NOMO-1 treated with DMSO at 0.1 percent for 48 hours (cell line): ENCODE measurements at regions not wholly inside any gene's neighbourhood (a gene's known extent, or its start where the extent isn't known, plus 50 kb on each side); places are given as distances from the start of the nearest gene placed in this dataset.

ENCODE experiments used
- DNase-seq: peaks from one replicate; lab custom pipeline; 2025; ENCODE audit not compliant: unreplicated experiment; lab: John Stamatoyannopoulos, UW

DNA sequence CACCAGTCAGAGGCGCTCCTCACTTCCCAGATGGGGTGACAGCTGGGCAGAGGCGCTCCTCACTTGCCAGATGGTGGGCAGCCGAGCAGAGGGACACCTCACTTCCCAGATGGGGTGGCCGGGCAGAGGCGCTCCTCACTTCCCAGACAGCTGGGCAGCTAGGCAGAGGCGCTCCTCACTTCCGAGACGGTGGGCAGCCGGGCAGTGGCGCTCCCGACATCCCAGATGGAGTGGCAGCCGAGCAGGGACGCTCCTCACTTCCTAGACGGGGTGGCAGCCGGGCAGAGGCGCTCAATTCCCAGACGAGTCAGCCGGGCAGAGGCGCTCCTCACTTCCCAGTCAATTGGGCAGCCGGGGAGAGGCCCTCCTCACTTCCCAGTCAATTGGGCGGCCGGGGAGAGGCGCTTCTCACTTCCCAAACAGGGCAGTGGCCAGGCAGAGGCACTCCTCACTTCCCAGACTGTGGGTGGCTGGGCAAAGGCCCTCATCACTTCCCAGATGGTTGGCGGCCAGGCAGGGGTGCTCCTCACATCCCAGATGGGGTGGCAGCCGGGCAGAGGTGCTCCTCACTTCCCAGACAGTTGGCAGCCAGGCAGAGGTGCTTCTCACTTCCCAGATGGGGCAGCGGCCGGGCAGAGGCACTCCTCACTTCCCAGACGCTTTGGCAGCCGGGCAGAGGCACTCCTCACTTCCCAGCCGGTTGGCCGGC, 143.8 kb upstream of the ARID2 start:
- no peak for DNase-seq

DNA sequence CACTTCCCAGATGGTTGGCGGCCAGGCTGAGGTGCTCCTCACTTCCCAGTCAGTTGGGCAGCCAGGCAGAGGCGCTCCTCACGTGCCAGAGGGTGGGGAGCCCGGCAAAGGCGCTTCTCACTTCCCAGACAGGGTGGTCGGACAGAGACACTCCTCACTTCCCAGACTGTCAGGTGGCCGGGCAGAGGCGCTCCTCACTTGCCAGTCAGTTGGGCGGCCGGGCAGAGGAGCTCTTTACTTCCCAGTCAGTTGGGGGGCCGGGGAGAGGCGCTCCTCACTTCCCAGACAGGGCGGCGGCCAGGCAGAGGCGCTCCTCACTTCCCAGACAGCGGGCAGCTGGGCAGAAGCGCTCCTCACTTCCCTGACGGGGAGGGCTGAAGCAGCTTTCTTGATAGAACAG, 143.0 kb upstream of the ARID2 start:
- DNase-seq = no peak

DNA sequence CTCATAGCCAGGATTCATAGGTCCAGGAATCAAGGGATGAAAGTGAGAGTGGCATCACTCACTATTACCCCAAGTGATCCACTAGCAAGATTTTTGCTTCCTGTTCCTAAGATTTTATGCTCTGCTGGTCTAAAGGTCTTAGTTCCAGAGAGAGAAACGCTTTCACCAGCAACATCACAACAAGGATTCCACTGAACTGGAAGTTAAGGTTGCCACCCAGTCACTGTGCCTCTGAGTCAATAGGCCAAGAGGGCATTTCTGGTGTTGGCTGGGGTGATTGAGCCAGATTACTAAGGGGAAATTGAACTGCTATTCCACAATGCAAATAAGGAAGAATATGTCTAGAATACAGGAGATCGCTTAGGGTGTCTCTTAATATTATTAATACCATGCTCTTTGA, 142.5 kb upstream of the ARID2 start:
- DNase-seq = no peak

GRCh38 chr12:45587877-45588533, 141.5 kb upstream of the ARID2 start:
- DNase-seq = no peak

- no peak for DNase-seq
Measured at GRCh38 chr12:45590646-45591045, 138.9 kb upstream of the ARID2 start.

- DNase-seq = no peak
Measured at GRCh38 chr12:45591635-45592034, 137.9 kb upstream of the ARID2 start.

DNA sequence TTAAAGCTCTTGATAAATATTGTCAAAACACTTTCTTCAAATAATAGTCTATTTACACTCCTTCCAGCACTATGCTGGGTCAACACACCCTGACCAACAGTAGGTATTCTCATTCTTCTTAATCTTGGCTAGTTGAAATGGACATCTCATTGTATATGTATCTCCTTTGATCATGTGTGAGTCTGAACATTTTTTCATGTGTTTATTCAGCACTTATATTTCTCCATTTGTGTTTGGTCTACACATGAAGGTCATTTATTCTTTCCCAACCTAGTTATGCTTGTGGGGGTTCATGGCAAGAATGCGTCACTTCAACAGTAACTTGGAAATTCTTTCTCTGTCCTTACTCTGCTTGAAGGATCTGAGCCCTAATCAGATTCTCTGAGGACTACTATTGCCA, 133.1 kb upstream of the ARID2 start:
- no peak for DNase-seq

DNA sequence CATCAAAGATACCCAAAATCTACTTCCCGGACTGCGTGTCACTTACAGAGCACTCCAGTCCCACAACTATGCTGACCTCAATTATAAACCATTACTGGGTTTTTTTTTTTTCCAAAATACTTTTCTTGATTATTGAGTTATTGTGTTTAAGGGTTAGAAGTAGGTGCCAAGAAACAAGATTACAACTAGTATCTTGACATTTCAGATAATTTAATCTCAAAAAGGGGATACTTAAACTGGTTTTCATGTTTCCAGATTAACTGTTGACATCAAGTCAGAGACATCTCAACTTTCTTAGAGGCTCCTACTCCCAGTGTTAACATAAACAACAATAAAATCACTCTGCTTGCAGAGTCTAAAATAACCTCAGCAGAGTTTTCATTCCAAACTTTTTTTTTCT, 131.2 kb upstream of the ARID2 start:
- no peak for DNase-seq

DNA sequence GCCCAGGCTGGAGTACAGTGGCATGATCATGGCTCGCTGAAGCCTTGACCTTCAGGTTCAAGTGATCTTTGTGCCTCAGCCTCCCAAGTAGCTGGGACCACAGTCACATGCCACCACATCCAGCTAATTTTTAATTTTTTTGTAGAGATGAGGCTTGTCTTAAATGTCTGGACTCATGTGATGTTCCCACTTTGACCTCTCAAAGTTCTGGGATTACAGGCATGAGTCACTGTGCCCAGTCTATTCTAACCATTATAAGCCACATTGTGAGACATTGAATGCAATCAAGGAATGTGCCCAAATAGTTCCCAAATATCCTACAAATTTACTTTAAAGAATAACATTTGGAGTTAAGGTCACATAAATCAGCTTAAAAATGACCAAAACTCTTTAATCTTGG, 130.7 kb upstream of the ARID2 start:
- DNase-seq = no peak

- no peak for DNase-seq
Measured at GRCh38 chr12:45599196-45599595, 130.3 kb upstream of the ARID2 start.

DNA sequence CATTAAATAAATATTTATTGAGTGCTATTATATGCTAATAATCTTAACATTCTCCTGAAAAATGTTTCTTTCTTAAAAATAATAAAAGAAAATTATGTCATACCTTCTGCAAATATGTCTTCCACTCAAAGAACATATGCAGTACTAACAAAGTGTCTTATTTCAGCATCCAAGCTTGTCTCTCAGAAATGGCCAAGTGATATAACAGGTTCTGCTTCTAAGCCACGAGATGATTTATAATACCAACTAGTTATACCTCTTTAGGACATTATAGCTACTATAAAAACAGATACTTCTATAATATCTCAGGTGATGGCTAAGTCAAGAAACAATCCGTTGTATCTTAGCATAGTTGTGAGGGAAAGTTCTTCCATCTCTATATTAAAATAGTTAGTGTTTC, 128.1 kb upstream of the ARID2 start:
- DNase-seq = no peak

DNA sequence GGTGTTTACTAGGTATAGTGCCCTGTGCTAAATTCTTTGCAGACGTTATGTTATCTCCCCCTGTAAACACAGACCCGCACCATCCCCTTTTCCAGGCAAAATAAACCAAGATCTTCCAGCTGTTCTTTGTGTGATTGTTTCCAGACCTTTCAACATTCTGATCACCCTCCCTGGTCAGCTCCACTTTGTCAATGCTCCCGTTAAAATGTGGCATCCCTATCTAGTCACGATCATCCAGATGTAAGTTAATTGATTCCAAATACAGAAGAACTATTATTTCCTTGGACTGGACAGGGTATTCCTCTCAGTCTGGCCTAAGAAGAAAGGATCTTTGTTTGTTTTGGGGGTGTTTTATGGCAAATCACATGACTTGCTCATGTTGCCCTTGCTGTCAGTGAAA, 127.6 kb upstream of the ARID2 start:
- no peak for DNase-seq

DNA sequence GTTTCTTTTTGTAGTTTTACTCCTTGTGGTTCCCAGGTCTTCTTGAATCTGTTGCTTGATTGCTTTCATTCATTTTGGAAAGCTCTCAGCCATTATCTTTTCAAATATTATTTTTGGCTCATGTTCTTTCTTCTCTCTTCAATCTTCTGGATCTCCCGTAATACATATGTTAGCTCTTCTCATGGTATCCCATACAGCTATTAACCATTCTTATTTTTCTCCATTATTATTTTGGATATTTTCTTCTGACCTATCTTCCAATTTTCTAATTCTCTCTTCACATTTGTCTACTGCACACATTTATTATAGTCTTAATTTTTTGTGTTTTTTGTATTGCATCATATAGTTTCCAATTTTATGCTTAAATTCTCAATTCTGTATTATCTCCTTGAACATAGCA, 123.9 kb upstream of the ARID2 start:
- no peak for DNase-seq

DNA sequence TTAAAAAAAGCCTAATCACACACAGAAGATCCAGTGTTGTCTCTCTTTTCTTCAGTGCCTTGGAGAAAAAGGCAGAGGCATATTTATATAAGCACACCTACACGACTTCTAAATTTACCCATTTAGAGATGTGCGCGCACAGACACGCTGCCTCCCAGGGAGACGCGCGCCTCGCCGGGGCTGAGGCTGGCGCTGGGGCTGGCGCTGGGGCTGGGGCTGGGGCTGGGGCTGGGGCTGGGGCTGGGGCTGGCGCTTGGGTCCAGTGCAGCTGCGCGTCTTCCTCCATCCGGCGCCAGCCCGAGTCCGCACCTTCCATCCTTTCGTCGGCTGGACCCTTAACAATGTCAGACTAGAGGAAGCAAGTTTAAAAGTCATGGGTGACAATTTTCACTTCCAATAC, 118.4 kb upstream of the ARID2 start:
- no peak for DNase-seq

DNA sequence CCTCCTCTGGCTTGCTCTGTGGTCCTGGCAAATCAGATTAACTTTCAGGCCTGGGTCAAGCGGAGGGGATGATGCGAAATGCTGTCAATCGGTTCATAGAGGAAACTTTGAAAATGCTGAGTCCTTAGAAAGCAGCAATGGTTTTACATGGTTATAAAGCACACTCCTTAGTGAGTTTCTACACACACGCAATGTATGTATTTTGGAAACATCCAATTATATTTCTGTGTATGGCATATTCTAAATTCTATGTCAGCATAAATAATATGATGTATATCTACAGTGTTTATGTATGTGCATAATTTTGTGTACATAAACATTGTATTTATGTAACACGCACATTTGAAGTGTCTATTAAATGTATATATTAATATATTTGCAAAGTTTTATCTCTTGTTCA, 118.0 kb upstream of the ARID2 start:
- DNase-seq = no peak

DNA sequence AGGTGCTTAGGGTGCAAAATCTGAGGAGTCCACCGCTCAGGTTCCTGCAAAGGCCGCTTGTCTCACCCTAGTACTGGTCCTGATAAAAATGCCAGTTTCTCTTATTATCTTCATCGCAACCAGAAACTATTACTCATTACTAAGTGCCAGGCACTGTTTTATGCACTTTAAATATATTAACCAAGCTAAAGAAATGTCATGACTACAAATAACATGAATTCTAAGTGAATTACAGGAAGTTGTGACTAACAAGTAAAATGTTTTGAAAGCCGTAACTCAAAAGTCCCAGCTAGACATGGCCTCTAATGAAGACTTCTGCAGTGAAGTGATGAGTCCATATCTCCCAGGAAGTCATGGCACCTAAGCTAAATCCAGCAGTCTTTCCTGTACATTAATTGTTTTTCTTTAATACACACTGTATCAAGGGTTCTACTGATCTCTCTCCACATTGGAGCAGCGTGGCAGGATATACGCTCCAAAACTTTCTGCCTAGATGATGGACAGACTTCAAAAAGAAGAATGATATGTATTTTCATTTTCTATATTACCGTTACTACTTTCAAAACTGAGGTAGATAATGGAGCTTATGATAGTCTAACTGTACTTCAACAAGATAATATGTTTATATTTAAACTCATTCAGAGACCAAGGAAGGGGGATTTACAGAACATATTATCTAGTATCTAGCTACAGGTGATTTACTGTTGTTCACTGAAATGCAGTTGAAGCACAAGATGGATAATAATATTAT, 117.3 kb upstream of the ARID2 start:
- DNase-seq = no peak

- DNase-seq = peak; percentile 72
Measured at GRCh38 chr12:45613296-45613695, 116.2 kb upstream of the ARID2 start.

GRCh38 chr12:45613855-45614254, 115.7 kb upstream of the ARID2 start:
- DNase-seq = peak; percentile 23

GRCh38 chr12:45615268-45615667, 114.2 kb upstream of the ARID2 start:
- no peak for DNase-seq

DNA sequence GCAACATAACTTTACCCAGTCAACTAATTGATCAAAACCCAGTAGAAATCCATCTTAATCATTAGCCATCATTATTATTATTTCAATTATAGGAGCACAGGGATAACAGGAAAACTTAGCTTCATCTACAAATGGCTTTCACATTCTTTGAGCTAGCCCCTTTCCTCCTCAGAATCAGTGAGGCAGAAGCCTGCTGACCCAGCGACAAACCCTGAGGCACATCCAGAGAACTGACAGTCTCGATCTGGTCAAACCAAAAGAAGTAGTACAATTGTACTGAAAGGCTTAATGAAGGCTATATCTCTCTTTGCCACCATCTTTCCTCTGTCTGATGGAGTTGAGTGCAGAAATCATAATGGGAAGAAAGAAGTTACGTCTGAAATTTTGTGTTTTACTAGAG, 109.8 kb upstream of the ARID2 start:
- DNase-seq = no peak

- DNase-seq = no peak
Measured at GRCh38 chr12:45621703-45622102, 107.8 kb upstream of the ARID2 start.

GRCh38 chr12:45622210-45622937, 107.1 kb upstream of the ARID2 start:
- DNase-seq = peak; percentile 81
